Kidney (tissue), 13 donors: ENCODE measurements at regions not wholly inside any gene's neighbourhood (a gene's known extent, or its start where the extent isn't known, plus 50 kb on each side); places are given as distances from the start of the nearest gene placed in this dataset.

Experiments
- DNase-seq, 5 donors: peaks; one replicate each; pipeline ENCODE4 v3.0.0-alpha.2; 2013 to 2020
- FAIRE-seq: peaks from 2 replicates; lab custom pipeline; 2012; peaks lifted over from hg19 to GRCh38; lab: Jason Lieb, UNC
- H3K27ac ChIP-seq, 2 donors: one replicate each; pipeline ENCODE4 v1.7.0; 2013; ENCODE audit warnings: low read depth in 2 of 2, low read length in 2 of 2, inconsistent platforms in 1 of 2
- H3K27me3 ChIP-seq: one replicate; pipeline ENCODE4 v1.7.1; 2013; ENCODE audit warnings: low read length, inconsistent platforms; ENCODE audit not compliant: control insufficient read depth, insufficient read depth
- H3K36me3 ChIP-seq, 3 donors: one replicate each; pipeline versions ENCODE4 v1.7.0 to v1.7.1; 2013; ENCODE audit warnings: low read length in 3 of 3, control low read depth in 1 of 3, inconsistent platforms in 1 of 3; ENCODE audit not compliant: insufficient read depth in 3 of 3, control insufficient read depth in 2 of 3
- H3K4me1 ChIP-seq, 3 donors: one replicate each; pipeline versions ENCODE4 v1.7.0 to v1.7.1; 2013; ENCODE audit warnings: low read length in 3 of 3, inconsistent platforms in 1 of 3, low read depth in 1 of 3; ENCODE audit not compliant: control insufficient read depth in 2 of 3, insufficient read depth in 2 of 3
- H3K4me3 ChIP-seq, 3 donors: one replicate each; pipeline versions ENCODE4 v1.7.0 to v1.8.1; 2013; ENCODE audit warnings: low read length in 3 of 3, control low read depth in 1 of 3, inconsistent platforms in 1 of 3
- H3K9ac ChIP-seq, 3 donors: one replicate each; pipeline versions ENCODE4 v1.7.0 to v1.7.1; 2013; ENCODE audit warnings: low read length in 3 of 3, control low read depth in 1 of 3, inconsistent platforms in 1 of 3
- H3K9me3 ChIP-seq, 3 donors: one replicate each; pipeline versions ENCODE4 v1.7.0 to v1.7.1; 2013; ENCODE audit warnings: low read length in 3 of 3, control low read depth in 1 of 3, inconsistent platforms in 1 of 3; ENCODE audit not compliant: control insufficient read depth in 2 of 3, insufficient read depth in 1 of 3
- CTCF ChIP-seq: IDR thresholded peaks from 3 replicates; pipeline ENCODE4 v1.5.1; 2012; ENCODE audit warnings: mild to moderate bottlenecking, moderate library complexity, borderline replicate concordance; ENCODE audit not compliant: insufficient read depth; ENCODE audit errors: extremely low read depth
- intact Hi-C: fragments of 100-400 bp; cut with DNase I; formaldehyde crosslinking; loops from one replicate; pipeline ENCODE4 v1.11.1; 2022
- donor health status: control.
- donor health status: control.
- donor health status: control.
- donor health status: control.
- donor health status: control.
- donor health status: DM: yes; HTN: yes; CAD: no.
- donor health status: Normal renal cell carcinoma (clear cell type).

GRCh38 chr10:30531751-30532530 is 97.6 kb downstream of the LYZL2 start:
- H3K36me3 ChIP-seq = no peaks in the 10 kb centered on the region
- H3K27me3 ChIP-seq = no peaks in the 10 kb centered on the region
- DNase-seq (no peak), FAIRE-seq (no peak)
- no peak for TF ChIP-seq CTCF
- no peak overlapping the region for H3K4me3 ChIP-seq
- intact Hi-C loops = loop anchor here (10.0 kb wide), 1 partner anchor 137 kb away; no protein-coding TSS in a partner anchor
- peaks cover 0 to 2% (median 0%) of the 10 kb centered on the region in 3 donors for H3K4me1 ChIP-seq
- H3K9me3 ChIP-seq = no peaks in the 10 kb centered on the region
- no peak overlapping the region for H3K27ac ChIP-seq
- no peak overlapping the region for H3K9ac ChIP-seq

- H3K9ac ChIP-seq = no peak overlapping the region
- no peaks in the 10 kb centered on the region for H3K9me3 ChIP-seq
- no peak for FAIRE-seq
- DNase-seq = peak in 1 of 5 donors; percentile 88
- intact Hi-C loops = no loop called here
- no peaks in the 10 kb centered on the region for H3K27me3 ChIP-seq
- H3K27ac ChIP-seq = peak overlapping the region in 1 of 2 donors; percentile 28
- H3K36me3 ChIP-seq = no peaks in the 10 kb centered on the region
- TF ChIP-seq CTCF = no peak
- H3K4me1 ChIP-seq = no peaks in the 10 kb centered on the region
- no peak overlapping the region for H3K4me3 ChIP-seq
These were observed 95.5 kb downstream of the MAP3K8 start for GRCh38 chr10:30529373-30529998.

- H3K27me3 ChIP-seq = no peaks in the 10 kb centered on the region
- H3K9me3 ChIP-seq = no peaks in the 10 kb centered on the region
- H3K36me3 ChIP-seq = no peaks in the 10 kb centered on the region
- no peak for TF ChIP-seq CTCF
- DNase-seq = no peak
- H3K27ac ChIP-seq = no peak overlapping the region
- no peak overlapping the region for H3K9ac ChIP-seq
- intact Hi-C loops = no loop called here
- no peak overlapping the region for H3K4me3 ChIP-seq
- H3K4me1 ChIP-seq = no peaks in the 10 kb centered on the region
- no peak for FAIRE-seq
These were observed 94.4 kb downstream of the MAP3K8 start for GRCh38 chr10:30528429-30528786.
